ENCODE measurements at regions not wholly inside any gene's neighbourhood (a gene's known extent, or its start where the extent isn't known, plus 50 kb on each side); places are given as distances from the start of the nearest gene placed in this dataset.

DNA sequence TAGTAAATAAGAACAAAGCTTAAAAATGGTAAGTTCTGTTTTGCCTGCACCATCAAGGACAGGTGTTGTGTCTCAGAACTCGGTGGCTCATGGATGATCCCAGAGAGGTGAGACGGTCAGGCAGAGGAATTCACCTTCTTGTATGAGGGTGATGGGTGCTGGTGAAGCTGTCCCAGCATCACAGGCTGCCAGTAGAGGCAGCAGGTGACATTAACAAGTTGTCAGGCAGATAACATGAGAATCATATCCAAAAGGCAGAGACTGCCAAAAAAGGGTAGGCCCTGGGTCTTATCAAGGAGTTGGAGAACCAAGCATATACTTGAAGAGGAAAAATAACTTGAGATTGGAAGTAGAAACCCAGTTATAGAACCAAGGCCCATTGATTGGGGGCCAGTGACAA lies 437.8 kb downstream of the DYNC2H1 start (continued):
- TF ChIP-seq, protein P1, sequence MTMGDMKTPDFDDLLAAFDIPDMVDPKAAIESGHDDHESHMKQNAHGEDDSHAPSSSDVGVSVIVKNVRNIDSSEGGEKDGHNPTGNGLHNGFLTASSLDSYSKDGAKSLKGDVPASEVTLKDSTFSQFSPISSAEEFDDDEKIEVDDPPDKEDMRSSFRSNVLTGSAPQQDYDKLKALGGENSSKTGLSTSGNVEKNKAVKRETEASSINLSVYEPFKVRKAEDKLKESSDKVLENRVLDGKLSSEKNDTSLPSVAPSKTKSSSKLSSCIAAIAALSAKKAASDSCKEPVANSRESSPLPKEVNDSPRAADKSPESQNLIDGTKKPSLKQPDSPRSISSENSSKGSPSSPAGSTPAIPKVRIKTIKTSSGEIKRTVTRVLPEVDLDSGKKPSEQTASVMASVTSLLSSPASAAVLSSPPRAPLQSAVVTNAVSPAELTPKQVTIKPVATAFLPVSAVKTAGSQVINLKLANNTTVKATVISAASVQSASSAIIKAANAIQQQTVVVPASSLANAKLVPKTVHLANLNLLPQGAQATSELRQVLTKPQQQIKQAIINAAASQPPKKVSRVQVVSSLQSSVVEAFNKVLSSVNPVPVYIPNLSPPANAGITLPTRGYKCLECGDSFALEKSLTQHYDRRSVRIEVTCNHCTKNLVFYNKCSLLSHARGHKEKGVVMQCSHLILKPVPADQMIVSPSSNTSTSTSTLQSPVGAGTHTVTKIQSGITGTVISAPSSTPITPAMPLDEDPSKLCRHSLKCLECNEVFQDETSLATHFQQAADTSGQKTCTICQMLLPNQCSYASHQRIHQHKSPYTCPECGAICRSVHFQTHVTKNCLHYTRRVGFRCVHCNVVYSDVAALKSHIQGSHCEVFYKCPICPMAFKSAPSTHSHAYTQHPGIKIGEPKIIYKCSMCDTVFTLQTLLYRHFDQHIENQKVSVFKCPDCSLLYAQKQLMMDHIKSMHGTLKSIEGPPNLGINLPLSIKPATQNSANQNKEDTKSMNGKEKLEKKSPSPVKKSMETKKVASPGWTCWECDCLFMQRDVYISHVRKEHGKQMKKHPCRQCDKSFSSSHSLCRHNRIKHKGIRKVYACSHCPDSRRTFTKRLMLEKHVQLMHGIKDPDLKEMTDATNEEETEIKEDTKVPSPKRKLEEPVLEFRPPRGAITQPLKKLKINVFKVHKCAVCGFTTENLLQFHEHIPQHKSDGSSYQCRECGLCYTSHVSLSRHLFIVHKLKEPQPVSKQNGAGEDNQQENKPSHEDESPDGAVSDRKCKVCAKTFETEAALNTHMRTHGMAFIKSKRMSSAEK (CRISPR knock-in tag; IDR thresholded peaks at IDR 0.05; ENCODE audit: borderline replicate concordance), result no peak
- TF ChIP-seq SP1 (CRISPR knock-in tag; conservative IDR thresholded peaks at IDR 0.05), result no peak
- TF ChIP-seq E2F4 (CRISPR knock-in tag; IDR thresholded peaks at IDR 0.05; ENCODE audit: borderline replicate concordance, low read depth), result no peak
- TF ChIP-seq ATF2 (CRISPR knock-in tag; IDR thresholded peaks at IDR 0.05; ENCODE audit: borderline replicate concordance, low read depth), result no peak
- TF ChIP-seq ZNF423 (CRISPR knock-in tag; IDR thresholded peaks at IDR 0.05), result no peak
- TF ChIP-seq ZNF281 (CRISPR knock-in tag; IDR thresholded peaks at IDR 0.05), result no peak
- TF ChIP-seq, protein P2, sequence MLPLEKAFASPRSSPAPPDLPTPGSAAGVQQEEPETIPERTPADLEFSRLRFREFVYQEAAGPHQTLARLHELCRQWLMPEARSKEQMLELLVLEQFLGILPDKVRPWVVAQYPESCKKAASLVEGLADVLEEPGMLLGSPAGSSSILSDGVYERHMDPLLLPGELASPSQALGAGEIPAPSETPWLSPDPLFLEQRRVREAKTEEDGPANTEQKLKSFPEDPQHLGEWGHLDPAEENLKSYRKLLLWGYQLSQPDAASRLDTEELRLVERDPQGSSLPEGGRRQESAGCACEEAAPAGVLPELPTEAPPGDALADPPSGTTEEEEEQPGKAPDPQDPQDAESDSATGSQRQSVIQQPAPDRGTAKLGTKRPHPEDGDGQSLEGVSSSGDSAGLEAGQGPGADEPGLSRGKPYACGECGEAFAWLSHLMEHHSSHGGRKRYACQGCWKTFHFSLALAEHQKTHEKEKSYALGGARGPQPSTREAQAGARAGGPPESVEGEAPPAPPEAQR (CRISPR knock-in tag; IDR thresholded peaks at IDR 0.05), result no peak
- TF ChIP-seq NFATC4 (CRISPR knock-in tag; IDR thresholded peaks at IDR 0.05), result no peak

- ATAC-seq, result no peak
- Mint-ChIP-seq H3K4me1 (no peaks in the 10 kb centered on the region), H3K27ac (no peak overlapping the region), H3K4me3 (no peak overlapping the region), H3K27me3 (ENCODE audit: low read depth) (no peaks in the 10 kb centered on the region), H3K36me3 (no peaks in the 10 kb centered on the region), H3K9me3 (peaks cover 7% of the 10 kb centered on the region)
- DNase-seq (ENCODE audit: low spot score), result no peak
- POLR2A ChIA-PET, result no interaction called here
- CTCF ChIA-PET, result interaction anchor here (1.6 kb wide), 1 partner anchor 10 kb away, joined by 4 read pairs; no protein-coding TSS in a partner anchor
- TF ChIP-seq FOXJ3 (CRISPR knock-in tag; IDR thresholded peaks at IDR 0.05; ENCODE audit: borderline replicate concordance) (no peak), PRRX2 (CRISPR knock-in tag; IDR thresholded peaks at IDR 0.05) (no peak), ZBTB21 (CRISPR knock-in tag; IDR thresholded peaks at IDR 0.05; ENCODE audit: borderline replicate concordance) (no peak), SMAD4 (CRISPR knock-in tag; IDR thresholded peaks at IDR 0.05) (no peak), NFE2L1 (CRISPR knock-in tag; IDR thresholded peaks at IDR 0.05) (no peak), ZNF416 (CRISPR knock-in tag; IDR thresholded peaks at IDR 0.05) (no peak), ZNF138 (CRISPR knock-in tag; conservative IDR thresholded peaks at IDR 0.05) (no peak), NFATC4 (CRISPR knock-in tag; IDR thresholded peaks at IDR 0.05) (no peak), ZNF317 (CRISPR knock-in tag; IDR thresholded peaks at IDR 0.05; ENCODE audit: borderline replicate concordance, low read depth) (no peak)
- TF ChIP-seq, protein P1 (CRISPR knock-in tag; IDR thresholded peaks at IDR 0.05; ENCODE audit: borderline replicate concordance), result no peak
- TF ChIP-seq, protein P3, sequence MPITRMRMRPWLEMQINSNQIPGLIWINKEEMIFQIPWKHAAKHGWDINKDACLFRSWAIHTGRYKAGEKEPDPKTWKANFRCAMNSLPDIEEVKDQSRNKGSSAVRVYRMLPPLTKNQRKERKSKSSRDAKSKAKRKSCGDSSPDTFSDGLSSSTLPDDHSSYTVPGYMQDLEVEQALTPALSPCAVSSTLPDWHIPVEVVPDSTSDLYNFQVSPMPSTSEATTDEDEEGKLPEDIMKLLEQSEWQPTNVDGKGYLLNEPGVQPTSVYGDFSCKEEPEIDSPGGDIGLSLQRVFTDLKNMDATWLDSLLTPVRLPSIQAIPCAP (CRISPR knock-in tag; IDR thresholded peaks at IDR 0.05), result no peak
- TF ChIP-seq, protein P4, sequence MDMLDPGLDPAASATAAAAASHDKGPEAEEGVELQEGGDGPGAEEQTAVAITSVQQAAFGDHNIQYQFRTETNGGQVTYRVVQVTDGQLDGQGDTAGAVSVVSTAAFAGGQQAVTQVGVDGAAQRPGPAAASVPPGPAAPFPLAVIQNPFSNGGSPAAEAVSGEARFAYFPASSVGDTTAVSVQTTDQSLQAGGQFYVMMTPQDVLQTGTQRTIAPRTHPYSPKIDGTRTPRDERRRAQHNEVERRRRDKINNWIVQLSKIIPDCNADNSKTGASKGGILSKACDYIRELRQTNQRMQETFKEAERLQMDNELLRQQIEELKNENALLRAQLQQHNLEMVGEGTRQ (CRISPR knock-in tag; IDR thresholded peaks at IDR 0.05), result no peak
Observed at GRCh38 chr11:103547691-103548090, 438.5 kb downstream of the DYNC2H1 start.
